ENCODE measurements at regions not wholly inside any gene's neighbourhood (a gene's known extent, or its start where the extent isn't known, plus 50 kb on each side); places are given as distances from the start of the nearest gene placed in this dataset.

GRCh38 chr15:35813573-35813972 is 267.6 kb upstream of the DPH6 start:
- H3K4me2 ChIP-seq (ENCODE audit: low read depth, low read length): no peak overlapping the region
- no peak overlapping the region for H3K14ac ChIP-seq (replicated peaks; ENCODE audit: low read depth, low read length)
- no peak for ATAC-seq (ENCODE audit: low read depth)
- no peaks in the 10 kb centered on the region for H3K9me3 ChIP-seq (ENCODE audit: control insufficient read depth, insufficient read depth, low read length)
- no peak overlapping the region for H2BK15ac ChIP-seq (ENCODE audit: low read depth, low read length)
- intact Hi-C loops (cut with micrococcal nuclease): no loop called here
- H3K18ac ChIP-seq (ENCODE audit: low read depth, low read length): no peak overlapping the region
- H4K8ac ChIP-seq (ENCODE audit: low read depth in 2 of 2, low read length in 2 of 2): no peak overlapping the region
- H3K79me1 ChIP-seq (ENCODE audit: low read depth in 1 of 2, low read length in 2 of 2): no peaks in the 10 kb centered on the region
- TF ChIP-seq ELK1 (IDR thresholded peaks at IDR 0.05; ENCODE audit: borderline replicate concordance, low read depth, low read length) (no peak), CEBPB (IDR thresholded peaks at IDR 0.05; ENCODE audit: low read depth, low read length) (no peak)
- POLR2A ChIA-PET (ENCODE audit: unreplicated experiment): no interaction called here
- no peak overlapping the region for H2AK5ac ChIP-seq (ENCODE audit: low read depth, low read length)
- H3K4ac ChIP-seq (ENCODE audit: low read depth, low read length): no peak overlapping the region
- H3K56ac ChIP-seq (ENCODE audit: extremely low read depth, insufficient read depth, low read length): no peak overlapping the region
- H4K91ac ChIP-seq (ENCODE audit: insufficient read depth, low read depth, low read length): no peak overlapping the region
- no CpG with 5 or more reads among the region's 2 CpGs for WGBS, 2 experiments (ENCODE audit: extremely low coverage in 2 of 2, insufficient read length in 1 of 2)
- no peak overlapping the region for H2BK120ac ChIP-seq (ENCODE audit: low read depth, low read length)
- H2AFZ ChIP-seq (replicated peaks; ENCODE audit: low read length, poor library complexity): no peak overlapping the region
- no peak overlapping the region for H3K9ac ChIP-seq (ENCODE audit: low read depth, low read length)
- in situ Hi-C loops (cut with MboI; ENCODE audit: low sequenced_read_pairs): no loop called here
- dilution Hi-C loops (cut with HindIII; ENCODE audit: low sequenced_read_pairs, unreplicated experiment): no loop called here
- H4K20me1 ChIP-seq (ENCODE audit: insufficient read depth, low read length): no peaks in the 10 kb centered on the region
- H3K9me1 ChIP-seq (ENCODE audit: insufficient read depth, low read length): no peaks in the 10 kb centered on the region
- no peaks in the 10 kb centered on the region for H3K36me3 ChIP-seq (ENCODE audit: control insufficient read depth, insufficient read depth, low read length)
- H4K5ac ChIP-seq (ENCODE audit: low read depth, low read length): no peak overlapping the region
- no peak overlapping the region for H2BK5ac ChIP-seq (ENCODE audit: low read depth, low read length, poor library complexity, severe bottlenecking)
- no peak overlapping the region for H2AK9ac ChIP-seq (replicated peaks; ENCODE audit: low read depth, low read length, poor library complexity)
- no peaks in the 10 kb centered on the region for H3K4me1 ChIP-seq (ENCODE audit: control insufficient read depth, insufficient read depth, low read length)
- no peak overlapping the region for H3K4me3 ChIP-seq (ENCODE audit: insufficient read depth, low read depth, low read length)
- H3K27ac ChIP-seq (ENCODE audit: insufficient read depth, low read length): no peak overlapping the region
- BruUV-seq (replicated peaks): no TSS peak
- H2BK20ac ChIP-seq (ENCODE audit: low read depth, low read length): no peak overlapping the region
- H3K27me3 ChIP-seq (ENCODE audit: control insufficient read depth, insufficient read depth, low read length): no peaks in the 10 kb centered on the region
- no peak overlapping the region for H3K23ac ChIP-seq (ENCODE audit: low read depth, low read length)
- DNase-seq: no peak
- CTCF ChIA-PET: no interaction called here

All from IMR-90 (cell line).